ENCODE measurements at regions not wholly inside any gene's neighbourhood (a gene's known extent, or its start where the extent isn't known, plus 50 kb on each side); places are given as distances from the start of the nearest gene placed in this dataset.

- no peak for TF ChIP-seq CTCF (IDR thresholded peaks at IDR 0.05)
- no peak for TF ChIP-seq POLR2AphosphoS5 (IDR thresholded peaks at IDR 0.05)
Observed at GRCh38 chr14:71694591-71695530, 237.4 kb upstream of the RGS6 start.

Data from sigmoid colon (tissue), 4 donors.